HG03095 (cell line): ENCODE measurements at regions not wholly inside any gene's neighbourhood (a gene's known extent, or its start where the extent isn't known, plus 50 kb on each side); places are given as distances from the start of the nearest gene placed in this dataset.

Source experiments
- ATAC-seq: cut with Tn5 transposase; IDR thresholded peaks from one replicate; pipeline ENCODE4 v1.9.1; 2021; ENCODE audit warnings: moderate library complexity; ENCODE audit not compliant: unreplicated experiment

- ATAC-seq: no peak
Observed at GRCh38 chr6:54440549-54440948, 132.3 kb downstream of the TINAG start.

- ATAC-seq: no peak
Observed at GRCh38 chr6:54441020-54441419, 132.8 kb downstream of the TINAG start.

DNA sequence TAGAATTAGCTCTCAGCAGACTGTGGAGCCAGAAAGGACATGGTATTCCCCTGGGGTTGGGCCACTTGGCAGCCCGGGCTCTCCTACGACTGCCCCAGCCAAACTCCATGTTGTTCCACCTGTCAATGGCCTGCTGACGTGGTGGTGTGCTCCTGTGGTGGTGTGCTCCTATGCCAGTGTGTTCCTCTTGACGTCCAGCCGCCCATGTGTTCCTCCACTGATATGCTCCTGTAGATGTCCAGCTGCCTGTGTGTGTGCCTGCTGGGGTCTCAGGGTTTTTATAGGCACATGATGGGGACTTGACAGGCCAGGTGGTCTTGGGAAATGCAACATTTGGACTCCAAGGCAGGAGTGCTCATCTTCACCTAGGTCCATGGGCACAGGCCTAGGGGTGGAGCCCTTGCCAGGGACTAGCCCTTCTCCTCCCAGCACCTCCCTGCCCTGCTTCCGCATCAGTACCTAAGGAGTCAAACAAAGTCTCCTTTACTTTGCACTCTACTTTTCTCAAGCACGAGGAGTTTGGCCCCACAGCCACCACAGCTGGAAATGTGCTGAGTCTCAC, 133.5 kb downstream of the TINAG start:
- ATAC-seq: no peak

- ATAC-seq: no peak
Observed at GRCh38 chr6:54445207-54445606, 137.0 kb downstream of the TINAG start.

DNA sequence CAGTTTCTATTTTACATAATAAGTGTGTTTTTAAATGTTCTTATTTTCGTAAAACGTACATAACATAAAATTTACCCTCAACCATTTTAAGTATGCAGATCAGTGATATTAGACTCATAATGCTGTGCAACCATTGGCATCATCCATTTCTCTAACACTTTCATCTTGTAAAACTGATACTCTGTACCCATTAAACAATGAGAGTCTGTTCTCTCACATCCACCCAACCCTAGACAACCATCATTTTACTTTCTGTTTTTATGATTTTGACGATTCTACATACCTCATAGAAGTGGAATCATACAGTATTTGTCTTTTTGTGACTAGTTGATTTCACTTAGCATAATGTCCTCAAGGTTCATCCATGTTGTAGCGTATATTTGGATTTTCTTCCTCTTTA, 140.4 kb downstream of the TINAG start:
- no peak for ATAC-seq

- no peak for ATAC-seq
Observed at GRCh38 chr6:54451516-54451915, 143.3 kb downstream of the TINAG start.

DNA sequence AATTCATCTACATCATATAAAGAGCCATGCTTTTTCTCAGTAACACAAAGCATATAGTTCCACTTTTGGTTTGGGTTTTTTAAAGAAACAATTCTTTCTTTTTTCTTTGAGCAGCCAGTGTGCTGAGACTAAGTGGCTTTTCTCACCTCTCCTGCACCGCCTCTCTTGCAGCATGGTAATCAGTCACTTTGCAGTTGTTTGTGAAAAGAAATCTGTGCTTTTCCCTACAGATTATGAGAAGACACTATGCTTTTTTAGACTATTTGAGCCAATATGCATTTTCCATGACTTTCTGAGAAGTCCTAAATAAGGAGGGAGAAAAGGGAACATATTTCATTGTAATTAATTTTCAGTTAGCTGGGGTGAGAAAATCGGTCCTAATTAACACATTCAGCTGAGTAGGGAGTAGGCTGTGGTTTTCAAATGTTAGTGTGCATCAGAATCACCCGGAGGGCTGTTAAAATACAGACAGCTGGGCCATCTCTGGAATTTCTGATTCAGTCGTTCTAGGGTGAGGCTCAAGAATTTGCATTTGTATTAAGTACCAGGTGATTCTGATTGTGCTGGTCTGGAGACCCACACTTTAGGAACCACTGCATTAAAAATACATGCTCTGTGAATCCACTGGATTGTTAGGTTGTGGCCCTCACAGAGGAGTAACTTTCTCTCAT, 155.2 kb downstream of the TINAG start:
- no peak for ATAC-seq

DNA sequence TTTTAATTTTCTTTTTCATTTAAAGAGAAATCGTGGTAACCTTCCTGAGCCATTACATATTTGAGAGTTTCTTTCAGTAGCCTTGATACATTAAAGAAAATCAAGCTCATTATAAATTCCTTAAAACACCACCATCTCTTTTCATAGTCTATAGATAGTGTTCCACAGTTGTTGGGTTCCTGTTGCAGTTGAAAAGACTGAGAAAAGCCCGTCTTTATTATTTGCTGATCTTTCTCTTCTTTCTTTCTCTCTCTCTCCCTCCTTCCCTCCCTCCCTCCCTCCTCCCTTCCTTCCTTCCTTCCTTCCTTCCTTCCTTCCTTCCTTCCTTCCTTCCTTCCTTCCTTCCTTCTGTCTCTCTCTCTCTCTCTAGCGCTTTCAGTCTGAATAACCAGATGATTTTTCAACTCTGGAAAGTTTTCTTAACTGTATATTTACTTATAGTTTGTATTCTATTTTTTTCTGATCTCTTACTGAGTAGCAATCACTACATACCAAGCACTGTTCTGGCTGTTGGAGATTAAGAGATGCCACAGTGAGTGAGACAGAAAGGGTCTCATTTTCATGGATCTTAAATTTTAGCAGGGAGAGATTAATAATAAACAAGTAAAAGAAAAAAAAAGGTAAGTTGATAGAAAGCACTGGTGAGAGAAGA, 157.5 kb downstream of the TINAG start:
- no peak for ATAC-seq

- no peak for ATAC-seq
Observed at GRCh38 chr6:54467384-54467783, 159.1 kb downstream of the TINAG start.

GRCh38 chr6:54473328-54473727, 165.1 kb downstream of the TINAG start:
- no peak for ATAC-seq

GRCh38 chr6:54474898-54475297, 166.7 kb downstream of the TINAG start:
- no peak for ATAC-seq

DNA sequence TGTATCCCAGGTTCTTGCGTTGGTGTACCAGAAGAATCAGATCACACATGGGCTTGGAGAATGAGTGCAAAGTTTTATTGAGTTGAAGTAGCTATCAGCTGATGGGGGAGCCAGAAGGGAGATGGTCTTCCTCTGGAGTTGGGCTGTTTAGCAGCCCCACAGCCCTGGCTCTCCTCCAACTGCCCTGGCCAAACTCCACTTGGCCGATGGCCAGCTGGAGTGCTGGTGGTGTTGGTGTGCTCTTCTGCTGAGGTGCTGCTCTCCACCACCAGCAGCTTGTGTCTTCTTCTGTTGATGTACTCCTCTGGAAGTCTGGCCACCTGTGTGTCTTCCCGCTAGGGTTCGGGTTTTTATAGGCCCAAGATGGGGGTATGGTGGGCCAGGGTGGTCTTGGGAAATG, 172.8 kb downstream of the TINAG start:
- no peak for ATAC-seq

DNA sequence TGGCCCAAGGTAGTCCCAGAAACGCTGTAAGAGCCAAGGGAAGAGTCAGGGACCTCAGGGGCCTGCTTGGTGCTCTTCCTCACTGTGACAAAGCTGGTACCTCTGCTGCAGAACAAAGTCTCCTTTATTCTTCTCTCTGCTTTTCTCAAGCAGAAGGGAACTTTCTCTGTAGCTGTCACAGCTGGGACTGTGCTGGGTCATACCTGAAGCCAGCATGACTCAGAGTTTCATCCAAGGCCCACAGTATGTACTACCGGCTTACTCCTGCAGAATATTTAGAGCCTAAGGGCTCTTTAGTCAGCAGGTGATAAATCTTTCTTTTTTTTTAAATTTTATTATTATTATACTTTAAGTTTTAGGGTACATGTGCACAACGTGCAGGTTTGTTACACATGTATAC, 183.2 kb downstream of the TINAG start:
- ATAC-seq: no peak

- no peak for ATAC-seq
Observed at GRCh38 chr6:54493138-54493537, 184.9 kb downstream of the TINAG start.

- no peak for ATAC-seq
Observed at GRCh38 chr6:54503144-54503543, 194.9 kb downstream of the TINAG start.

- no peak for ATAC-seq
Observed at GRCh38 chr6:54515013-54515412, 206.8 kb downstream of the TINAG start.

DNA sequence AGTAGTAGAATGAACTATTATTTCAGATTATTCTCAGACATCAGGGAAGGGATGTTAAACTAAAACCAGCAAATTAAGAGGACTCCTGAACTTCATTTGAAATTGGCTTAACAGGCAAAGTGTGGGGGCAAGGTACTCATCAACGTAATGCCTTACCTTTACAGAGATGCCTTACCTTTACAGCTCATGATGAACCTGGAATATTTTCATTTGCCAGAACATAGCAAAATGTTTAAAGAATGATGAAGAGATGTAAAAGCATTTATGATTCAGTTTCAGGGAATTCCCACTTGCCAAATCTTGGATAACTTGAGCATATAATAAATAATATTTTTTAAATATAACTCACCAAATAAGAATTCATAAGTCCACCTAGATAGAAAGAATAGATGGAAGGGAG, 207.5 kb downstream of the TINAG start:
- ATAC-seq: no peak

GRCh38 chr6:54516321-54516720, 208.1 kb downstream of the TINAG start:
- no peak for ATAC-seq

- no peak for ATAC-seq
Observed at GRCh38 chr6:54519161-54519560, 210.9 kb downstream of the TINAG start.

GRCh38 chr6:54525731-54526130, 217.5 kb downstream of the TINAG start:
- ATAC-seq: no peak

- no peak for ATAC-seq
Observed at GRCh38 chr6:54533567-54533966, 225.3 kb downstream of the TINAG start.

DNA sequence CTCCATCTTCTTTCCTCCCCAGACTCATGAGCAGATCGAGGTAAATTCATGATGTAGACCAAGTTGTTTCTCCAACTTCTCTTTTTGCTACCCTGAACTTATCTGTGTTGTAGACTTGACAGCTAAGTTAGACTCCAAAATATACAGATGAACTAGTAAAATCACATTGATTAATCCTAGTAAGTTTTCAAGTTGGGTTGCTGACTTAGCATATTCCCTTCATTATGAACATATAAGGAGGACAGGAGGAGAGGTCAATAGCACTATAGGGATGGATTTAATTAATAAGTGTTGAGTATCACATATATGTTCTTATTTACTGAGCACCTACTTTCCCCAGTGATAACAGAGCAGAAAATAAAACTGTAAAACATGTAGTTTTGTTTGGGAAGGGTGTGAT, 227.3 kb downstream of the TINAG start:
- no peak for ATAC-seq

DNA sequence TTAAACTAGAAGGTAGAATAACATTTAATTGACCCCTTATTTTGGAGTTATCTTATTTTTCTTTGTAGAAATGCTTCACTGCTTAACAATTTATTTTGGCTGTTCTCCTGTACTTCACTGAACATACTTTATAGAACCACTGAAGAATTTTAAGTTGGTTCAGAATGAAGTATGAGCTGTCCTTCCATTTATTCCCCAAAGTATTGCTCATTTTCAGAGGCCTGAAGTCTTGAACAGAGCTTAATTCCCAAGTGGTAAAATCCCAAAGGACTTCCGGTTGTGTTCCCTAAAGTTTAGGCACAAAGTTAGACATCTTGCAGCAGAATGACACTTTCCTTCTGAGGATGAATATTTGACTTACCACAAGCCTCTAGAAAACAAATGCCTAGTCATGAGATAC, 233.3 kb downstream of the TINAG start:
- no peak for ATAC-seq
